ENCODE measurements at regions not wholly inside any gene's neighbourhood (a gene's known extent, or its start where the extent isn't known, plus 50 kb on each side); places are given as distances from the start of the nearest gene placed in this dataset.

- no peak overlapping the region for H3K4me3 ChIP-seq (ENCODE audit: low read depth, low read length)
Observed at GRCh38 chr4:153131596-153131995, 72.6 kb upstream of the TRIM2 start.

GRCh38 chr4:153137159-153137558 lies 67.1 kb upstream of the TRIM2 start:
- DNase-seq (ENCODE audit: low read depth), result no peak

More at GRCh38 chr4:153131596-153131995, 72.6 kb upstream of the TRIM2 start:
- DNase-seq (ENCODE audit: low read depth), result no peak
- TF ChIP-seq CTCF (conservative IDR thresholded peaks at IDR 0.05; ENCODE audit: low read depth, low read length), result peak; percentile 25

GRCh38 chr4:153137677-153138630 lies 66.3 kb upstream of the TRIM2 start:
- no peak overlapping the region for H3K4me3 ChIP-seq (ENCODE audit: low read depth, low read length)
- no peak for DNase-seq (ENCODE audit: low read depth)
- TF ChIP-seq CTCF (conservative IDR thresholded peaks at IDR 0.05; ENCODE audit: low read depth, low read length), result no peak

More at GRCh38 chr4:153137159-153137558, 67.1 kb upstream of the TRIM2 start:
- H3K4me3 ChIP-seq (ENCODE audit: low read depth, low read length), result no peak overlapping the region
- TF ChIP-seq CTCF (conservative IDR thresholded peaks at IDR 0.05; ENCODE audit: low read depth, low read length), result no peak

GRCh38 chr4:153138736-153139135 lies 65.5 kb upstream of the TRIM2 start:
- no peak for DNase-seq (ENCODE audit: low read depth)
- H3K4me3 ChIP-seq (ENCODE audit: low read depth, low read length), result no peak overlapping the region
- no peak for TF ChIP-seq CTCF (conservative IDR thresholded peaks at IDR 0.05; ENCODE audit: low read depth, low read length)

GRCh38 chr4:153140294-153140693 lies 63.9 kb upstream of the TRIM2 start:
- no peak overlapping the region for H3K4me3 ChIP-seq (ENCODE audit: low read depth, low read length)
- TF ChIP-seq CTCF (conservative IDR thresholded peaks at IDR 0.05; ENCODE audit: low read depth, low read length), result no peak
- no peak for DNase-seq (ENCODE audit: low read depth)

- no peak for TF ChIP-seq CTCF (conservative IDR thresholded peaks at IDR 0.05; ENCODE audit: low read depth, low read length)
- no peak for DNase-seq (ENCODE audit: low read depth)
- no peak overlapping the region for H3K4me3 ChIP-seq (ENCODE audit: low read depth, low read length)
Observed at GRCh38 chr4:153141238-153141637, 63.0 kb upstream of the TRIM2 start.

All from epithelial cell of proximal tubule (primary cell).